HG03378 (cell line): ENCODE measurements at regions not wholly inside any gene's neighbourhood (a gene's known extent, or its start where the extent isn't known, plus 50 kb on each side); places are given as distances from the start of the nearest gene placed in this dataset.
"Not testable (repeated sequence)": the region's sequence is repeated elsewhere in the genome, so short reads cannot be mapped to it uniquely, and the experiment has no call there.

ENCODE experiments used
- ATAC-seq: cut with Tn5 transposase; IDR thresholded peaks from one replicate; pipeline ENCODE4 v1.9.1; 2021; ENCODE audit warnings: mild to moderate bottlenecking, moderate library complexity; ENCODE audit not compliant: unreplicated experiment

GRCh38 chr3:82423268-82424030 lies 662.0 kb upstream of the GBE1 start:
- ATAC-seq: no peak

- no peak for ATAC-seq
These were observed 655.4 kb upstream of the GBE1 start for GRCh38 chr3:82416830-82417229.

GRCh38 chr3:82416349-82416748 lies 654.9 kb upstream of the GBE1 start:
- ATAC-seq: no peak

DNA sequence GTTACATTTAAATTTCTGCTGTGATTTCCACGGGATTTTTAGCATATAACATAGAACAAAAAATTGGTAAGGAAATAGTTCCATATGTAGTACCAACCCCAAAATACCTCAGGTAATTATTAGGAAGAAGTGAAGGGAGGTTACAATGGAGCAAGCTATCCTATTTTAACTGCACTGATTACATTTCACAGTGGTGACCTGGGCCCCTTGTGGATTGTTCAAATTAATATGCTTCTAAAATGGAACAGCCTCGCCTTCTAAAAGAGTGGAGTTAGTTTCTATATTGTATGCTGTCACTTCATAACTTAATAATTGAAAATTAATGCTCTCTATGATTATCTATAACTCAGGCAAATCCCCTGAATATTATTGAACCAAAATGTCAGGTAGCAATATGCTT lies 651.7 kb upstream of the GBE1 start:
- no peak for ATAC-seq

- no peak for ATAC-seq
These were observed 648.9 kb upstream of the GBE1 start for GRCh38 chr3:82410366-82410765.

DNA sequence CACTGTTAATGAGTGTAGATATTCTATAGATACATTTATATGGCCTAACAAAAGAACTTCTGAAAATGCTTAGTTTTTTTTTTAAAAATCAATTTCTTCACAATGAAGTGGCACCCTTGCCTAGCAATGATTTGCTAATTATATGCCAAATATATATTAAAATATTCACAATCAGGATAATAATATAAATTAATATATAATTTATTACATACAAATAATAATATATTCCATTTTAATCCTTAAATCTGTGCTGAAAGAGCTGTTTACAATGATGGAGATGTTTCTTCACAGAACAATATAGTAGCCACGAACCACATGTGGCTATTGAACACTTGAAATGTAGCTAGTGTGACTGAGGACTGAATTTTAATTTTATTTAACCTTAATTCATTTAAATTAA lies 648.4 kb upstream of the GBE1 start:
- ATAC-seq: no peak

DNA sequence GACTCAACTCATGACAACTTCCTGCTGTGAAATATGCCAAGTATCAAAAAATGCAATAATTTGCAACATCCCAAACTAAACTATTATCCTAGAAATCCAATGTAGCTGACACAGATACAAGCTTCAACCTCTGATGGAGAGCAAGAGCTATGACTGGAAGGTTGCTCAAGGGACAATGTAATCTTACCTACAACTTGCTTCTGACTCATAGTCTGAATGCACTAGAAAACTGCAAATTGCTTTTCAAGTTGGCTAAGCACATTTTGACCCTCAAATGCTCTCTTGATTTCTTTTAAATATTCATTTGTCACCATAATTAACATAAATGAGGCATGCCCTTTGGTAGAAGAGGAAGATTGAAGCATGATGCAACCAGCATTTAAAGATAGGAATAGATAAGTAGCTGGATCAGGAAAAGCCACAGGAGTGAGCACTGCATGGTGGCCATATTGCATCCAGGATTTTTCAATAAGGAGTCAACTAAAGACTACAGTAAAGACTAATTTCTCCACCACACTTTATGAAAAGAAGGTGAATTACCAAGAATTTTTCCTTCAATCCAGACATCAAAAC lies 630.8 kb upstream of the GBE1 start:
- ATAC-seq: no peak

DNA sequence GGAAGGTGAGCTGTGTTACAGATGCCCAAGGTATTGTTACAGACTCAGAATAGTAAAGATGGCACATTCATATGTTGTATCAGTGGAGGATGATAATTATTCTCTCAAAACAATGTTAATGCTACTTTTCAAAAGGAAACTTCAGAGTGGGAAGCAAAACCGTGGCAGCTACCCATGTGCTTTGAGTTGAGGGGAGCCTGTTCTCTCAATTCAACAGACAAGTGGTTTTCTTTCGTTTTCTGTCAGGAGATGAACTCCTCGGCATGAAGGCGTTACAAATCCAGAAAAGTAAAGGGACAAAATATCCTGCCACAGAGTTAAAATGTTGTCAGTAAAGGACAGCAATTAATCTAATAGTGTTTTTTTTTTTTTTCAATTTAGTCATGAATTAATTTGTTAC lies 629.4 kb upstream of the GBE1 start:
- no peak for ATAC-seq

DNA sequence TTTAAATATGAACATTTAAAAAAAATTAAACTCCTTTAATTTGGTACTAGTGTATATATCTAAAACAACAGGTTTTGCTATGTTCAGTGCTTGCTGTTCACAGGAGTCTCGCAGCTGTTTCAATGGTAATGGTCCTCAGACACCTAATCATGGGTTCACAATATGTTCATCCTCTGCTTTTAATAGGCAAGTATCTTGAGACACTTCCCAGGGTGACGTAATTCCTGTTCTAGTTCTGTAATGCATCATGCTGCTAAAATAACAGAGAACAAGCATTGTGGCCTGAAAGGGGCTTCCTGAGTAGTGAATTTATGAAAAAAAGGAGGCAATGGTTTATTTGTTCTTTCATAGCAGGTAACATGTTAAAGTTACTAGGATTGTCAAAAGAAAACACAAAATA lies 625.2 kb upstream of the GBE1 start:
- no peak for ATAC-seq

DNA sequence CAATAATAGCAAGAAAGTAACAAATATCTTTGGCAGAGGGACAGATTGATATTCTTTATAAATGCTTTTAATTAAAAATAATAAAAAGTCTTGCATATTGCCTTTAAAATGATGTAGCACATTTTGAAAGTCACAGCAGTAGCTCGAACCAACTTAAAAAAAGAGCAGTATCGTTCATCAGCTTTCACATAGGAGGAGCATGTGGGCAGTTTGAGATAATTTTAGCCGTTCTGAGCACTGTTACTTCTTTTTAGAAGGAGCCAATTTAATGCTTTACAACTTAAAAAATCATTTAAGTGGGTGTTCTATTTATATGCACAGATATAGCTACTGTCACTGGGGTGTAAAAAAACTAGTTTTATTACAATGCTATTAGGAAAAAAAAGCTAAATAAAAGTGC lies 622.7 kb upstream of the GBE1 start:
- ATAC-seq: no peak

GRCh38 chr3:82382831-82383230 lies 621.4 kb upstream of the GBE1 start:
- ATAC-seq: no peak

DNA sequence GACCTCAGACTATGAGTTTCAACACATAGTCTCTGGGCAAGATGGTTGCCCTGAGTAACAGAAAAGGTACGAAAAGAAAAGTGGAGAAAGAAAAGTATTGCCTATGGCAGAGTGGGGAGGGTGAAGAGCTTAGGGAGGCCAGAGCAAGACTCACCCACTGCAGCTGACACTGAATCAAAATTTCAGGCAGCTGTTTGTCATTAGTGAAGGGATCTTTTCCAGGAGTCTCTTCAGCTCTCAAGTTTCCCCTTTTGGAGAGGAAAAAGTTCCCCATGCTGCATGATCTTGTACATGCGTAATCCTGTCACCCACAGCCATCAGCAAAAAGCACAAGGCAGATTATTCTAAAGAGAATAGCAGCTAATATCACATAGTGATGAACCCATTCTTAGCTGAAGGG lies 616.9 kb upstream of the GBE1 start:
- no peak for ATAC-seq

DNA sequence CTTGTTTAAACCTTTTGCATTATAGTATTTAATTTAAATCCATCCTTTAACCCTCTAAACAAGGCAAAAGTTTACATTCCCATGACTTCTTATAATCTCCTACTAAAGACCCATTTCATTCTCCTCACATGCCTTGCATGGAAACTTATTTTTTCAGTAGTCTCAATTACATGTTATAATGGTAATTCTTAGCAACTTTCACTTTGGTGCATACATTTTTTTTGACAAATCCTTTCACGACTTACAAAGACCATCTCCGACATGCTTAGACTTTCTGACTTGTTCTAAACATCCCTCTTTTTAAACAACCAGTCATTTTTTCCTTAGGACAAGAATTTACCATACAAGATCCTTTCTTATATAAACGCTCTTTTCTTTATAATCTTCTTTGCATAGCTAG lies 615.4 kb upstream of the GBE1 start:
- ATAC-seq: no peak

- not testable (repeated sequence) for ATAC-seq
These were observed 612.4 kb upstream of the GBE1 start for GRCh38 chr3:82373833-82374232.

DNA sequence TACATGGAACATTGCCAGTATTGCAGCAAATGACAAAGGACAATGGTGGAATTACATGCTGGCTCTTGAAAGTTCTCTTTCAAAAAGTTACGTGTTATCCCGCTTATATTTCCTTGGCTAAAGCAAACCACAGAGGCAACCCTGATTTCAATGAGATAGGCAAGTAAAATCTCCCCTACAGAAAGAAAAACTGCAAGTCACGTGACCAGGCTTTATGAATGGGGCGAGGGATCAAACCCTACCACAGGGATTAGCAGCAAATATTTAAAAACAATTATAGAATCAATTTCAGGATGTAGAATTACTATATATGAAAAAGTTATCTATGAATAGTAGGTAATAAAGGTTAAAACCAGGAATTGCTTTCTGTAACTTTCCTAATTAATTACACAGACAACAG lies 603.4 kb upstream of the GBE1 start:
- ATAC-seq: no peak

DNA sequence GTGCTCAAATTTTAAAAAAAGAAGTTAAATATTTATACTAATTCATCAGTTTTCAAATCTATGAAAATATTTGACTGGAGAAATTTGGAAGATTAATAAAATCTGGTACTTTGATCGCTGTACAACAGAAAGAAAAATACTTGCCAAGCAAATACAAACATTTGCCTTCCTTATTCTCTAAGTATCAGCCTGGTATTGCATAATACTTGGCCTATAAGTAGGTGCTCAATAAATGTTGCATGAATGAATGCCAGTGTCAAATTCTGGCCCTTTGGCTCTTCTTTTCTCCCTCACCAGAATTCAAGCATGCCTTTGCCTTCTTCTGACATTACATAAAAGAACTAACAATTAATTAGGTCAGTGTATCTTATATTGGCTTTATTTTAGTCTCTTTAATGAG lies 601.7 kb upstream of the GBE1 start:
- ATAC-seq: no peak

DNA sequence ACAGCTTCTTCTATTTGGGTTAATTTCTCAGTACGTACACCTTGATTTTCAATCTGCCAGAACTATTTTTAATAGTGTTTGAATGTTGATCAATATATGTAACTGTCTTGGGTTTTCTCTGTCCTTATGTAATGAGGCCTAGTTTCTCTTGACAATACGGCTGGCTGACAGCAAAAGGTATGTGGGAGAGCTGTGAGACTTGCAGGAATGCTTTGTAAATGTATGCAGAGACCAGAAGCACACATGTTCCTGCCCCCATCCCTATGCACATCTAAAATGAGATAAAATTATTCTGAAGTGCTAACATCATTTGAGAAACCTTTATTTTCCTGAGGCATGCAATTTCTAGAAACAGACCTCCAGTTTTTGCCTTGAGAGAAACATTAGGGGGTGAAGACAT lies 593.8 kb upstream of the GBE1 start:
- ATAC-seq: no peak

DNA sequence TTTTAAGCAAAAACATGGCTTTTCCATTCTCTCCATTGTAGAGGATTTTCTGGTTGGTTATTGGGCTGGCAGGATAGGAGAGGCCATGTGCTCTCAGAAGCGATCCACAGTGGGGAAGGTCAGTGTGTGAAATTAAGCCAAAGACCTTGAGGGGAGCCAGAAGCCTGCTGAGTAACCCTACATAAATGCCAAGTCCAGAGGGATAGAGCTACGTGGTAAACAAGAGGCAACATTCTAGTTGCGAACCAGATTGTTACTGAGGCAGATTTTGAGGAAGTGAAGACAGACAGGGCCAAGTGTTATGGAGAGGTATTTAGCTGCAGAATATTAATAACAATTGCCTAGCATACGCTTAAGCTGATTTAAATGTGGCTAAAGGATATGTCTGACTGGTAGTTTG lies 592.8 kb upstream of the GBE1 start:
- ATAC-seq: no peak

DNA sequence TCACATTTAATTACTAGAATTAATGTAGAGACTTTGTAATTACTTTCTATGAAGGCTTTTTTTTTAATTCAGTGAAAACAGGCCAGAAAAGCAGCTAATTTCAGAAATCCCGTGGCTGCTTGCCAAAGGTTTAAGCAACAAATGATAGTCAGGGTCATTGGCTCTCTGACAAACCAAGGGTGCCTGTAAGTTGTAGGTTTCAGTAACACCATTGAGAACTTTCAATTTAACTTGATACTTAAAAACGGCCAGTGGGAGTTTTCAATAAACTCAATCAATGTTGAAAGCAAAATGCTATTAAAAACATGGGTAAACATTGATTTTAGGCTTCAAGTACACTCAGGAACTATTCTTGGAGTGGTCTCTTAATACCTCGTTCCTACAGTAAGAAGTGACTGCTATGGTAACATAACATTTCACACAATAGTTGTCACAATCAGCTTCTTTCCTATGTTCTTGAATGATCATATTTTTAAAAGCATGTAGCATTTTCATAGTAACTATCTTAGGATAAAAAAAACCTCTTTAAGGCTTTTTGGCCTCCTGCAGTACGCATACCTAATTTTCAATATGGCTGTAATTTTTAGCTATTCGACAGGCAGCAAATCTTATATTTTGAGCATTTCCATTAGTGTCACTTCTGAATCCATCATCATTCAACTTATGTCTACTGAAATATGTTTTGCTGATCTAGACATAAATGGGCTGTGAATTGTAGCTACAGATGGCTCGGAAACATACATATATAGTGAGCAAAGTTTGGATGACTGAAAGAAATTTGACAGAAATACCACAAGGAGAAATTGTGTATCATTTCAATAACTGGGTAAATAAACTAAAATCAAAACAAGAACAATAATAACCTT lies 592.1 kb upstream of the GBE1 start:
- ATAC-seq: no peak

DNA sequence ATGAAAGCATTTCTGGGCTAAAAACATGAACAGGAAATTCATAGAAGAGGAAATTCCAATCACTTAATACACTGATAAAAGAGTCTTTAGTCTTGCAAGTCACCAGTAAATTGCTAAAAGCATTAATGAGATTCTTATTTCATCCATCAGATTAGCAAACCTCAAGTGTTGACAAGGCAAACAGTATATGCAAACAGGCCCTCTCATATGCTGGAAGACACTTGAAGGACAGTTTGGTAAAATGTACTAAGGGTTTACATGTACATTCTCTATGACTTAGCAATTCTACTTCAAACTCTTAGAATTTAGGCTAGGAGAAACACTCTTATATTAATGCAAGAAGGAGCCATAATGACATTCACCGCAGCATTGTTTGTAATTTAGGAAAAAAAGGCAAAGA lies 586.1 kb upstream of the GBE1 start:
- no peak for ATAC-seq

GRCh38 chr3:82342521-82342920 lies 581.1 kb upstream of the GBE1 start:
- ATAC-seq: no peak

- ATAC-seq: no peak
These were observed 567.9 kb upstream of the GBE1 start for GRCh38 chr3:82329300-82329699.
